SW480 (cell line): ENCODE measurements at regions not wholly inside any gene's neighbourhood (a gene's known extent, or its start where the extent isn't known, plus 50 kb on each side); places are given as distances from the start of the nearest gene placed in this dataset.

Source experiments
- DNase-seq: peaks from one replicate; pipeline ENCODE4 v3.0.0-alpha.2; 2016; ENCODE audit warnings: low spot score

DNA sequence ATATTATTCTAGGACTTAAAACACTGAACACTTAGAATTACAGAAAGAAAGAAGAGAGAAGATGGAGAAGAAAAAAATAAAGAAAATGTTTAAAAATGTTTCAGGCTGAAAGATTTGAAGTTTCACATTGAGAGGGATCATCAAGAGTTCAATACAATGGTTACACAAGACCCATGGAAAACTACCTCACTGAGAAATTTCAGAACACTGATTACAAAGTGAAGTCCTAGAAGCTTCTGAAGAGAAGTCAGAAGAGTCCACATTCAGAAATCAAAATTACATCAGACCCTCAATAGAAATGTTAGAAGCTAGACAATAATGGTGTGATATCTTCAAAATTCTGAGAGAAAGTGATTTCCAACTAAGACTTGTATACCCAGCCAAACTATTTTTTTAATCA lies 196.1 kb downstream of the MACC1 start:
- no peak for DNase-seq

DNA sequence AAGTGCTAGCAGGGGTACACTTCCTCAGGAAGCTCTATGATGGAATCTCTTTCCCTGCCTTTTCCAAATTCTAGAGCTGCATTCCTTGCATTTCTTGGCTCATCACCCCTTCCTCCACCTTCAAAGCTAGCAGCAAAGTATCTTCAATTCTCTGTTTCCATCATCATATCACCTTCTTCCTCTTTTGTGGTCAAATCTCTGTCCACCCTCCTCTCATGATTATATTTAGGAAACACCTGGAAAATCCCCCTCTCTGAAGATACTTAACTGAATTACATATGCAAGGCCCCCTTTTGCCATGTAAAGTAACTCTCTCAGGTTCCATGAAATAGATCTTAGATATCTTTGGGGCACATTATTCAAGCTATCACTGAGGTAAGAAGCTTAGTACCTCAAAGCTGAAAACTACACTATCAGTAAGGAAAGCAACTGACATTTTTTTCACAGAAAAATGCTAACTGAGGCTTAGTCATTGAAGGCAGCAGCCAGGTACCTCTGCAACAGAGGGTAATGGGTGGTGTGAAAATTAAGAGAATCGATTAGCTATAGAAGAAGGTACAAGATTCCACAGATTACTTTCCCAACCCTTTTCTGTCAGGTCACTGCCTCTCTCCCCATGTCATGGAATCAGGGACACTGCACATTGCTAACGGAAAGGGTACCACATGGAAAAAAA lies 197.3 kb downstream of the MACC1 start:
- no peak for DNase-seq

DNA sequence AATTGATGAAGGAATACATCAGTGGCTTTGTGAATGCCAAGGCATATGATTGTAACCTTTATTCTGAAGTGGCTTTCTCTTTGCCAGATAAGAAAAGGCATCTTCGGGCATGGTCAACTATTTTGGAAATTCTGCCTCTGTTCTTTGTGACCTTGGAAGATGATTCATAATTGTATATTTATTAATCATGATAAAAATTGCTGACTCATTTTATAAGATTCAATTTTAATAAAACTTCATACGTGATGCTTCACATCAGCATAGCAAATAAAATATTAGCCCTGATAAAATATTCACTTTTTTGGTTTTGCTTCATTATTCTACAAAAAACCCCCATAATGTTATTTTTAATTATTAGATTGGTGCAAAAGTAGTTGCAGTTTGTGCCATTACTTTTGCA lies 200.5 kb downstream of the MACC1 start:
- DNase-seq: no peak

DNA sequence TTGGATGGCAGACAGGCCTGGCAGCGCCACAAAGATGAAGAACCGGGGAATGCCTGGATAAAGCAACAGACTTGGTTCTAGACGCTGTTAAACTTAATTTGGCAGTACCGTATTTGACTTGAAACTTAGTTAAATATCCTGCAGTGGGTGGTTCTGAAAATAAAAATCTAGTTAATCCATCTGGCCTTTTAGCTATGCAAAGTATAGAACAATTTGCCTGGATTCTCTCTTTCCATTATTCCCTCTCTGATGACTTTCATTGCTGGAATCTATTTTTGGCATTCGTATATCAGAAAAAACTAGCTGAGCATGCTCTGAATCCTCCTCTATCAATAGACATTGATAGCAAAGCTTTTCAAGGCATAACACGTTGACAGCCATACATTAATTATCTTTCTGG lies 203.6 kb downstream of the MACC1 start:
- no peak for DNase-seq

DNA sequence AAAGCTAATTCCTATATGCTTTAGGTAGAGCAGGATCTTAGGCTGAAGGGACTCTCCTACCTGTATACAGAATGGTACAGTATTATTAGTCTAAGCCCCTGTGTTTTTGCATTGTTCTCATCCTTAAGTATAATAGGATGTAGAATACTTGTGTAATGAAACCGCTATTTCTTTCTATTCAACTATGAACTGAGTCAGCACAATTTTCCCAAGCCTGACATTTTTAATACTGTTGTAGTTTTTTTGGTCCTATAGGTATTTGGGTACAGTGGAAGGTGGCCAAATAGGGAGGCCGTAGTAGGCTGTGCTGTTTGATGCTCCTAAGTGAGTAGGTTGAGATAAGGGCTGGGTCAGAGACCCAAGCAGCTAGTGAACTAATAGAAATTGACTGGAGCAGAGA lies 205.1 kb downstream of the MACC1 start:
- no peak for DNase-seq

DNA sequence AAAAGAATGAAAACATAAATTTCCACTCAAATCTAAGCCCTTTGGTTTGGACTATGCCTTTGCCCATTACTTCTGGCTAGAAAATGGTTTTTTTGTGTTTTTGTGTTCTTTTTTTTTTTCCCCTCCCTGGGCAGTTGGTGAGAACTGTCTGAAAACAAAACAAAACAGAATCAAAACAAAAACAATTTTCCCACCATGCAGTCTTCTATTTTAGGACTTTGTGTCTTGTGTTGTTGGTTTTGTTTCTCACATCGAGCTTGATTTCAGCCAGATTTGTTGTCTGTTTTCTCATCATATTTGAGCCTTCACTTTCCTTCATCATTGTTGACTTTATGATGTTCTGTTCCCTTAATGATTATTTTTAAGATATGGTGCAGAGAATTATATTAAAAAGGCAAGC lies 206.3 kb downstream of the MACC1 start:
- DNase-seq: no peak

DNA sequence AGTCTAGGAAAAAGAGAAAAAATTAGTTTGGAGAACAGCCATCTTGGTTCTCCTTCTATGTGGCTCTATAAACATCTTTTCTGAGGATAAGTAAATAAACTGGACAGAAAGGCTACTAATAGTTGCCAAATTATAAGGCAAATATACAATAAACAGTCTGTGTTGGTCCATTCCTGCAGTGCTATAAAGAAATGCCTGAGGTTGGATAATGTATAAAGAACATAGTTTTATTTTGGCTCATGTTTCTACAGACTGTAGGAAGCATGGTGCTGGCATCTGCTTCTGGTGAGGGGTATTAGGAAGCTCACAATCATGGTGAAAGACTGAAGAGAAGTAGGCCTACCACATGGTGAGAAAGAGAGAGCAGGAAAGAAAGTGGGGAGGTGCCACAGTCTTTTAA lies 209.7 kb downstream of the MACC1 start:
- no peak for DNase-seq

DNA sequence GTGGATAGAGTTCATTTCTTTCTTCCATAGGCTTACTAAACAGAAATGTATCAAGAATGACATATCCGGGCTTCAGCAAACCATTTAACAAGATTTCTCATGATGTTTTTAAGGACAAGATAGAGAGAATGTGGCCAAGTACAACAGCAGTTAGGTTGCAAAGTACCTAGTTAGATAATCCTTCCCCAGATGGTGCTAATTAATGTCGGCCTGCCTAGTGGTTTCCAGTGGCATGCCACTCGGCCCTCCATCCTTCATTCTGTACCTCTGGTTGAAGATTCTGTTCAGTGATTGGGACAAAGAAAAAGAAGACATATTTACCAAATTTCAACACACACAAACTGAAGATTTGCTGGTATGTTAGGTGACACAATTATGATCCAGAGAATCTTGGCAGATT lies 212.1 kb downstream of the MACC1 start:
- DNase-seq: no peak

DNA sequence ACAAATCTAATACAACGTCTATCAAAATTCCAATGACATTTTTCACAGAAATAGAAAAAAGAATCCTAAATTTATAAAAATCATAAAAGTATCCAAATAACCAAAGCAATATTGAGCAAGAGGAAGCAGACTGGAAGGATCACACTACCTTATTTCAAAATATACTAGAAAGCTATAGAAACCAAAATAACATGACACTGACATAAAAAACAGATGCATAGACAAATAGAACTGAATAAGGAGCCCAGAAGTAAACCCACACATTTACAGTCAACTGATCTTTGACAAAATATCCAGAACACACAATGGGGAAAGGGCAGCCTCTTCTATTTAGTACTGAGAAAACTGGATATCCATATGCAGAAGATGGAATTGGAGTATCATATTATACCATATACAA lies 217.5 kb downstream of the MACC1 start:
- DNase-seq: no peak

DNA sequence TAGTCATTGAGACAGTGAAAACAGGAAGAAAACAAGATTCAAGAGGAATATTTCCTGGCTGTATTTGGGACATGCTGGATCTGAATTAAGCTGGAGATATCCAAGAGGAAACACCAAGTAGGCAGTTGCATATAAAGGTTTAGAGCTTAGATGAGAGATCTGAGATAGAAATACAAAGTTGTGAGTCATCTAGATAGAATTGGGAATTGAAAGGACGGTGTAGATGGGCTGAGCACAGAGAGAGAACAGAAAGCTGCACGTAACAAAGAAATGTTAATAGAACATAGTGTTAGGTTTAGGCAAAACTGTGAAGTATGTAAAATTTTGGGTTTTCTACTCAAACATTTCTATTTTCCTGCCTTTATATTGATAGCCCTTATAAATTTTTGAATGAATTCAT lies 218.5 kb upstream of the TMEM196 start:
- no peak for DNase-seq

DNA sequence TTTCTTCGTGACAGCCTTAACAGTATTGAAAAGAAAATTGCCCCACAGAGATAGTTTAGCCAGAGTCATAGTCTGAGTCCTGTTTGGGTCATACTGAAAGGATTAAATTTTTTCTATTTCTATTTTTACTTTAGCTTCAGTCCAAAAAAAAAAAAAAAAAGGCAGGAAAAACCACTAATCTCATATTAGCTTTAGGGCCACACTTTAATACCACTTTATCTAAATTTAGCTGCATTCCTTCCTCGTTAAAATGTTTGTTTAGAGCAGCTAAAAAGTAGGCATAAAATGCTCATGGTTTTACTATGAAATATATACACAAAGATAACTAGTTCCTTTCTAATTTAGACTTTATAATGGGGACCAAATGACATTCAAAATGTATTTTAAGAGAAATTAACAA lies 216.5 kb upstream of the TMEM196 start:
- no peak for DNase-seq

DNA sequence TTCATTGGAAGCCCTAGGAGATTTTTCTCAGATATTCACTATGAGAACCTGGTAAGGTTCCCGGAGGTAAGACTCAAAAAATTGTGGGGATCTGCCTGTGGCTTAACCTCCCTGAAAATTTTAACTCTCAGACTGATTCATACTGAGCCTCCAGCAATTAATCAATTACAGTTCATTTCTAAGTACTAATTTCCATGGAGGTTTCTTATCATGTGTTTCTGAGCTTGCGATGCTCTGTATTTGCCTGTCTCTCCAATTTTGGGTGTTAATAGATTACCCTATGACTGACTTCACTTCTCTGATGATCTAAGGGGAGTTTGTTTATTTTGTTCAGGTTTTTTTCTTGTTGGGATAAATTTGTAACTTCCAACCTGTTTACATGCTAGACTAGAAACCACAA lies 215.4 kb upstream of the TMEM196 start:
- DNase-seq: no peak

DNA sequence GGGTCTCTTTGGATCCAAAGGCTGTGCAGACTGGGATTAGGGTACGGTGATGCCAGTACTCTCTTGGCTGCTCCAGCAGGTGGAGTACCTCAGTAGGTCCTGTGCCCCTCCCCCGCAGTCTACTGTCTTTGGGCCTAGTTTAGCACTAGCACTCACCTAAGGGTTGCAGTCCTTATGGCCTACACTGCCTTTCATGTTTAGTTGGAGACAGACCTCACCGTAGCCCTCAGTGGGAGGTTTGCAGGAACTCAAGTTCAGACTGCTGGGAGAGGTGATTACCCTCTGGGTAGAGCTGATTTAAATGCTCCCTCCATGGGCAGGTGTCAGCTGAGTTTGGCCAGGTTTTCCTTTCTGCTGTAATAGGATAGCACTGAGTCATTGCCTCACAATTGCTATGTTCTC lies 210.8 kb upstream of the TMEM196 start:
- DNase-seq: no peak

DNA sequence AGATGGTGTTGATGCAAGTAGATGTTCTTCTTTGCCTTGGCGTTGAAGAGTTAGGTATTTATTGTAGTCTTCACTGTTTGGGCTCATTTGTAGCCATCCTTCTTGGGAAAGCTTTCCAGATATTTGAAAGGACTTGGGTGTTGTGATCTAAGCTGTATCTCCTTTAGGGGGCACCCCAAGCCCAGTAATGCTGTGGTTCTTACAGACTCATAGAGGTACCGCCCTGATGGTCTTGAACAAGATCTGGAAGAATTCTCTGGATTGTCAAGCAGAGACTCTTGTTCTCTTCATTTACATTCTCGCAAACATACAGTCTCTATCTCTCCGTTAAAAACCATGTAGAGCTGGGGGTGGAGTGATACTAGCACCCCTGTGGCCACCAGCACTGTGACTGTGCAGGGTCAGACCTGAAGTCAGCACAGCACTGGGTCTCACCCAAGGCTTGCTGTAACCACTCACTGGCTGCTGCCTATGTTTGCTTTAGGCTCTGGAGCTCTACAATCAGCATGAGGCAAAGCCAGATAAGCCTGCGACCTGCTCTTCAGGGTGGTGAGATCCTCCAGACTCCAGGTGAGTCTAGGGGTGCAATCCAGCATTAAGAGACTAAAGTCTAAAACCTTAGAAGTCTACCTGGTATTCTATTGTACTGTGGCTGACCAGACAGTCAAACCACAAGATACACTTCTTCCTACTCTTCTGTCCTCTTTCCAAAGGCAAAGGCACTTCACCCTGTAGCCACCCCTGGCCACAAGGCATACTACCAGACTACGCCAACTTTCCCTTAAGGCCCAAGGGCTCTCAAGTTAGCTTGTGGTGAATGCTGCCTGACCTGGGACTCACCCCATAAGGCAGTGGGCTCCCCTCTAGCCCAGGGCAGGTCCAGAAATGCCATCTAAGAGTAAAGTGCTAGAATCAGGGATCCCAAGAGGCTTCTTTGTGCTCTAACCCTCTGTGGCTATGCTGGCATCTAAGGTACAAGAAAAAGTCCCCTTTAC lies 209.7 kb upstream of the TMEM196 start:
- peak; percentile 41 for DNase-seq

DNA sequence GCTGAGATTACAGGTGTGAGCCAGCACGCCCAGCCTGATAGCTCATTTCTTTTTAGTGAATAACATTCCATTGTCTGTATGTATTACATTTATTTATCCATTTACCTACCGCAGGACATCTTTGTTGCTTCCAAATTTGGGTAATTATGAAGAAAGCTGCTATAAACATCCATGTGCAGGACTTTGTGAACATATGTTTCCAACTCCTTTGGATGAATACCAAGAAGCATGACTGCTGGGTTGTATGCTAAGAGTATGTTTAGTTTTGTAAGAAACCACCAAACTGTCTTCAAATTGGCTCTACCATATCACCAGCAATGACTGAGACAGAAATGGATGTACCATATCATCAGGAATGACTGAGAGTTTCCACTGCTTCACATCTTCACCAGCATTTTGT lies 200.2 kb upstream of the TMEM196 start:
- no peak for DNase-seq

DNA sequence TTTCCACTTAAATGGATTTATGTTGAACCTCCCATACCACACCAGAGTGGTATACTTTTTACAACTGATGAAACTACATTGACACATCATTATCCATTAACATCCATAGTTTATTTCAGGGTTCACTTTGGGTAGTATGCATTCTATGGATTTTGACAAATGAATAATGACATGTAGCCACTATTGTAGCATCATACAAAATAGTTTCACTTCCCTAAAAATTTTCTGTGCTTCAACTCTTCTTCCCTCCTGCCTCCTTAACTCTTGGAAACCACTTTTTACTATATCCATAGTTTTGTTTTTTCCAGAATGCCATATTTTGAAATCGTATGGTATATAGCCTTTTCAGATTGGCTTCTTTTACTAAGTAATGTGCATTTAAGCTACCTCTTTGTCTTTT lies 199.5 kb upstream of the TMEM196 start:
- DNase-seq: no peak

DNA sequence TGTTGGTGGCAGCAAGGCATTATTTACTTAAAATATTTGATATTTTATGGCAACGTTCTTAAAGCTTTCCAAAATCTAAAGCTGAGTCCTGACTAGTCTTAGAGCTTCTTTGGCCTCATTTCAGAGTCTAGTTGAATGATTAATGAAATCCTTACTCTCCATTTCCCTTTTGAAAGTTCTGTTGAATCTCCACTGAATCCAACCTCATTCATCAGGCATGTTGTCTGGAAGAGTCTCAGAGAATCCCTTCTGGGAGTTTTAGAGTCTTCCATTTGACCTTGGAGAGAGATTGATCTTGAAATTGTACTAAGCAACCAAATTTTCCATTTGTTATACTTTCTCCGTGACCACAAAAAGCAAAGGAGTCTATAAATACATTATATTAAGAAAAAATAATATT lies 198.5 kb upstream of the TMEM196 start:
- no peak for DNase-seq

DNA sequence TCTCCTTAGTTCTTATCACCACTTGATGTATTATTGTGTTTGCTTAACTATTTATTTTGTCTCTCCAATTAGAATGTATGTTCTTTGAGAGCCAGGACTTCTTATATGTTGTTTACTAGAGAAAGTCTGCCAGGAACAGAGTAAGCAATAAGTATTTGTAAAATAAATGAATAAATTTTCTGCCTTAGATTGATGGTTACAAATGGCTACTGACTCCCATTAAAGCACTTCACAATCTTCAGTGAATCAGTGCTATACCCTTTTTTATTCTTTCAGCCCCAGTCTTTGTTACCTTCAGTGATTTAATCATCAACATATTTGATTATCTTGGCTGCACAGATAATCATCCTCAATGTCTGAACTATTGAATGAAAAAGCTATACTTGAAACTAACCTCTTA lies 197.1 kb upstream of the TMEM196 start:
- no peak for DNase-seq

DNA sequence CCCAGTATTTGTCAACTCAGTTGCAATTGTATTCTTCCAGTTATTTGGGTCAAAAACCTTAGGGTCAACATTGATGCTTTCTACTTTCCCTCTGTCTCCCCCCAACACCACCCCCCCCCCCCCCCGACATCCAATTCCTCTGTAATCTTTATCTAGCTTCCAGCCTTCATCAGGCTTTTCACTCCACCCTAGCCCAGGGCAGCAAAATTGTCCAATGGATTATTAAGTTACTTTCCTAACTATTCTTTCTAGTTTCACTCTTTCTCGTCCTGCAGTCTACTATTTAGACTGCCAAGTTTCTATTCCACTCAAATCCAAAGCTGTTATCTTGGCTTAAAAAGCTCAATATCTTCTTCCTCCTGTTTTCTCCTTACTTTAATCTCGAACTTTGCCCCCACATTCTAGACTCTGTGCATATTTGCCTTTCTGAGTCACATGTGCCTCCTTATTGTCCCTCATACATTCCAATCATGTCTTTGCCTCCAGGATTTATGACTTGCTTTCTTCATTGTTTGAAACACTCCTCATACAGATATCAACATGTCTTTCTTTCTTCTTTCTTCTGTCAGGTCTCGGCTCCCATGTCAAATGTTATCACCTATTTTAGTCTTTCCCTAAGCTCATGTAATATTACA lies 196.6 kb upstream of the TMEM196 start:
- no peak for DNase-seq

DNA sequence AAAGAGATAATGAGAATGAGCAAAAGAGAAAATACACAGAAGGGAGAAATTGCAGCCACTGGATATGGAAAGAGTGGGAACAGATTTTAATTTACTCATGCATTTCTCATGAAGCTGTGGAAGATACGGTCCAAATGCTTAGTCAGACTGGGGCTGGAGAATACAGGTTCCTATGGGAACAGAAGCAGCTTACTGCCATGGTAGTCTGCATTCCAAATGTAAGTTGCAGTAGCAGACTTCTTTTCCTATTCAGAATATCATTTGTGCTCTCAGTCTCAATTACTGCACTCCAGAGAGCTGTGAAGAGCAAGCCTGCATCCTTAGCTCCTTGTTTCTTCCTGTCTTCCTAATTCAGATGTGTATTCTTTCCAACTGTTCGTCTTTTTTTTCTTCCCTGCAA lies 190.8 kb upstream of the TMEM196 start:
- DNase-seq: no peak

DNA sequence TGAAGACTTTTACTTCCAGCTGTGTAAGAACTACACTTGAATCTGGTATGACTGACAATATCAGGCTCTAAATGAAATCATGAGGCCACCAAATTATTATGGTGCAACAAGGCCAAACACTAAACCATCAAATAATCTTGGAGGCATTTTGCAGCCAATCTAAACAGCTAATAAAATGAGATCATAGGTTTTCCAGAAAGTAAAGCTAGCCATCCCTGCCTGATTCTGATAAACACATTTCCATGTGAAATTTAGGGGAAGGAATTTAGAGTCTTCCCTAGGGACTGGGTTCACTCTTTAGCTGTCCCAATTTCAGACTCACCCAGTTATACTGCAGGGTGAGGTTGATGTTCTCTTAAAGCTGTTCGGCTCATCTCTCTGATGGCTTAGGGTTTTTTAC lies 190.3 kb upstream of the TMEM196 start:
- DNase-seq: no peak

DNA sequence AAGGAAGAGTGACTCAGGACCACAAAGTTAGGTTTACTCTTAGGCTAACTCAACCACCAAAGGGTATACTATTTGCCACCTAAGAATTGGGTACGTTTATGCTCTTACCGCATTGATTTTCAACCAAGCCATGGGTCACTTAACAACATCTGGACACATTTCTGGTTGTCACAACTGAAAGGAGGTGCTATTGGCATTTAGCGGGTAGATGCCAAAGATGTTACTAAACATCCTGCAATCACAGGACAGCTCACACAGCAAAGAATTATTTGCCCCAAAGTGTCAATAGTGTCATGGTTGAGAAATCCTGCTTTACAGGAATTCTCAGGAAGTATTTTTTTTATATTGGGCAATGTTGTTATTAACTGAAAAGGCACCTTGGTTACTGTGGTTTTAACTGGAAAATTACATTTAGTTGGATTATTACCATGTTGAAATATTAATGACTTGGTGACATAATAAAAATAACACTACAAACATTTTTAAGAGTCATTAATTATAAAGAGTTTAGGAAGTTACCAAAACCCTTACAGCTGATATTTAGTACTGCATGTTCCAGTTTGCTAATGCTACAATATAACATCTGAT lies 185.0 kb upstream of the TMEM196 start:
- DNase-seq: no peak

DNA sequence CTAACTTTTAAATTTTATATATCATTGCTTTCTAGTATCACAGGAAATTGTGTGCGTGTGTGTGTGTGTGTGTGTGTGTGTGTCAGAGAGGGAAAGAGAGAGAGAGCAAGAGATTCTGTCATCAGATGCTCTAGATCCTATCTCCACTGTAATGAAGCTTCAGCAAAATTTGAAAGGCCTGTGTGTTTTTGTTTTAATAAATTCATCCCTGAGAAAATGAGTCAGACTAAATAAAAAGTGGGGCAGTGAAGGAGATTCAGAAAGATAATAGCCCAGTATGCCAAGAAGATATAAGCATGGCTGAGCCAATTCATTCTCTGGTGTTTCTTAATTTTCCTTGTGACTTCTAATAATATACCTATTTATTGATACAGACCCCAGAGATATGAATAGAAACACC lies 184.2 kb upstream of the TMEM196 start:
- no peak for DNase-seq
